ENCODE measurements at regions not wholly inside any gene's neighbourhood (a gene's known extent, or its start where the extent isn't known, plus 50 kb on each side); places are given as distances from the start of the nearest gene placed in this dataset.

DNA sequence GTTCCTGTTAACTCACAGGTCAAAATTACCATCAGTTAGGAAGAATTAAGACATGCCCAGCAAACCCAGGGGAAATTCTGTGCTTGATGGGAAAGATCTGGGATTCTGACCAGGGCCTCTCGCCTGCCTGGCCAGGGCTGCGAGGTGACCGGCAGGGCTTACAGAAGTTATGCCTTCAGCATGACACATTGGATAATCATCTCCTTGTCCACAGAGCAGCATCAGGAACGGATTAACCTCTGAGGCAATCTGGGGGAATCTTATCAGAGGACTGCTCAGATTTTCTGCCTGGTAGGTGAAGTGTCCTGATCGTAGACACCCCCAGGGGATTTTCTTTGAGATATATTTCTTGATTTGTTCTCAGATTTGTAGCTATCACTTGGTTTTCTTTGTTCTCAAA is 172.5 kb downstream of the HS3ST3A1 start:
- ATAC-seq (no peak), DNase-seq (no peak)
- TF ChIP-seq, protein P1, sequence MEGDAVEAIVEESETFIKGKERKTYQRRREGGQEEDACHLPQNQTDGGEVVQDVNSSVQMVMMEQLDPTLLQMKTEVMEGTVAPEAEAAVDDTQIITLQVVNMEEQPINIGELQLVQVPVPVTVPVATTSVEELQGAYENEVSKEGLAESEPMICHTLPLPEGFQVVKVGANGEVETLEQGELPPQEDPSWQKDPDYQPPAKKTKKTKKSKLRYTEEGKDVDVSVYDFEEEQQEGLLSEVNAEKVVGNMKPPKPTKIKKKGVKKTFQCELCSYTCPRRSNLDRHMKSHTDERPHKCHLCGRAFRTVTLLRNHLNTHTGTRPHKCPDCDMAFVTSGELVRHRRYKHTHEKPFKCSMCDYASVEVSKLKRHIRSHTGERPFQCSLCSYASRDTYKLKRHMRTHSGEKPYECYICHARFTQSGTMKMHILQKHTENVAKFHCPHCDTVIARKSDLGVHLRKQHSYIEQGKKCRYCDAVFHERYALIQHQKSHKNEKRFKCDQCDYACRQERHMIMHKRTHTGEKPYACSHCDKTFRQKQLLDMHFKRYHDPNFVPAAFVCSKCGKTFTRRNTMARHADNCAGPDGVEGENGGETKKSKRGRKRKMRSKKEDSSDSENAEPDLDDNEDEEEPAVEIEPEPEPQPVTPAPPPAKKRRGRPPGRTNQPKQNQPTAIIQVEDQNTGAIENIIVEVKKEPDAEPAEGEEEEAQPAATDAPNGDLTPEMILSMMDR (IDR thresholded peaks at IDR 0.05): no peak
- peaks cover 0 to 2% of the 10 kb centered on the region in 2 donors for H3K9me3 Mint-ChIP-seq
- 86% methylated on average over 4 of the region's 5 CpGs for WGBS (ENCODE audit: insufficient coverage)
- H3K27me3 ChIP-seq (ENCODE audit: control insufficient read depth, insufficient read depth, low read length): no peaks in the 10 kb centered on the region
- H3K4me1 Mint-ChIP-seq: no peaks in the 10 kb centered on the region
- no peak overlapping the region for H3K27ac ChIP-seq (ENCODE audit: low read length)
- no peaks in the 10 kb centered on the region for H3K9me3 ChIP-seq (ENCODE audit: control insufficient read depth, insufficient read depth, low read length)
- intact Hi-C loops (cut with micrococcal nuclease): no loop called here
- no peak overlapping the region for H3K4me3 Mint-ChIP-seq
- H3K4me1 ChIP-seq (ENCODE audit: control insufficient read depth, insufficient read depth, low read length): no peaks in the 10 kb centered on the region
- no peaks in the 10 kb centered on the region for H3K36me3 Mint-ChIP-seq
- no peaks in the 10 kb centered on the region for H3K27me3 Mint-ChIP-seq (ENCODE audit: low read depth in 2 of 2)
- H3K36me3 ChIP-seq (ENCODE audit: control insufficient read depth, insufficient read depth, low read length): no peaks in the 10 kb centered on the region
- no peak overlapping the region for H3K27ac Mint-ChIP-seq
- H3K4me3 ChIP-seq (ENCODE audit: low read length): no peak overlapping the region

DNA sequence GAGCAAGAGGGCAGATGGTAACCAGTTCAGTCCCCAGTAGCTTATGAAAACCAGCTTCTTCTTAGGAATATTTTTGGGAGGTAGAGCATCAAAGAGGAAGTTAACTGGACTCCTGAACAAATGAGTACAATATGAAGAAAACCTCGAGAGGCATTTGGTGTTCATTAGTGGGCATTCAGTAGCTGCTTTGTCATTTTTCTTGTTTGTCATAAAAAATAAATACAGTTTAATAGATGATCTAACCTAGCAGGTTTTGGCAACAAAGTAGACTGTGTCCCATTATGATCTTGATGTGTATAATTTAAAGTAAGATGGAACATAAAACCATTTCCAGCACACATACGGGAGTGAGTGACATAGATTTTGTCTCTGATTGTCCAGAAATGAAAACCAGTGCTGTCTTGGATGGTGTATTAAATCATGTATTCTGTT is 173.1 kb downstream of the HS3ST3A1 start:
- Histone ChIP-seq H3K4me3 (ENCODE audit: low read length) (no peak overlapping the region), H3K27me3 (ENCODE audit: control insufficient read depth, insufficient read depth, low read length) (no peaks in the 10 kb centered on the region), H3K9me3 (ENCODE audit: control insufficient read depth, insufficient read depth, low read length) (no peaks in the 10 kb centered on the region), H3K36me3 (ENCODE audit: control insufficient read depth, insufficient read depth, low read length) (no peaks in the 10 kb centered on the region), H3K4me1 (ENCODE audit: control insufficient read depth, insufficient read depth, low read length) (no peaks in the 10 kb centered on the region), H3K27ac (ENCODE audit: low read length) (no peak overlapping the region)
- no peaks in the 10 kb centered on the region for H3K36me3 Mint-ChIP-seq
- intact Hi-C loops (cut with micrococcal nuclease): no loop called here
- H3K4me3 Mint-ChIP-seq: no peak overlapping the region
- DNase-seq (no peak), ATAC-seq (no peak)
- H3K27me3 Mint-ChIP-seq (ENCODE audit: low read depth in 2 of 2): no peaks in the 10 kb centered on the region
- TF ChIP-seq, protein P1 (IDR thresholded peaks at IDR 0.05): no peak
- peaks cover 0 to 2% of the 10 kb centered on the region in 2 donors for H3K9me3 Mint-ChIP-seq
- H3K27ac Mint-ChIP-seq: no peak overlapping the region
- no peaks in the 10 kb centered on the region for H3K4me1 Mint-ChIP-seq
- 91% methylated on average over 2 of the region's 2 CpGs for WGBS (ENCODE audit: insufficient coverage)

DNA sequence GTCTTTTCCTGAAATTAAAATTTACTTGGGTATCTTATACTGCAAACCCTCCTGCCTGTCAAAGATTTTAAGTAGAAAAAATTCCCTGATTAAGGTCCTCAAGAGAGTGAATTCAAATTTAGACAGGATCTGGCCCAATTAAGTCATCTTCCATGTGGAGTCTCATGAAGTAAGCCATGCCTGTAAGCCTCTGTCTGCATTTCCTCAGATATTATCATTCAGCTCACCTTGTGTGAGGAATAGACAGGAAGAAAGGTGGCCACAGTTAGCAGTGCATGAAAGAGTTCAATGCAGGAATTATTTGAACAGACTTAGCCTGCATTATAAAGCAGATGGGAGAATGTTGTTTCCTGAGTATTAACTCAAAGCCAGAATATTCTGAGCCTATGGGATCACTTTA is 174.7 kb downstream of the HS3ST3A1 start:
- Mint-ChIP-seq H3K27ac (no peak overlapping the region), H3K9me3 (no peaks in the 10 kb centered on the region), H3K27me3 (ENCODE audit: low read depth in 2 of 2) (peaks cover 0 to under 1% of the 10 kb centered on the region in 2 donors), H3K4me3 (no peak overlapping the region), H3K4me1 (no peaks in the 10 kb centered on the region), H3K36me3 (no peaks in the 10 kb centered on the region)
- TF ChIP-seq, protein P1 (IDR thresholded peaks at IDR 0.05): no peak
- Histone ChIP-seq H3K27ac (ENCODE audit: low read length) (no peak overlapping the region), H3K9me3 (ENCODE audit: control insufficient read depth, insufficient read depth, low read length) (no peaks in the 10 kb centered on the region), H3K4me1 (ENCODE audit: control insufficient read depth, insufficient read depth, low read length) (no peaks in the 10 kb centered on the region), H3K4me3 (ENCODE audit: low read length) (no peak overlapping the region), H3K36me3 (ENCODE audit: control insufficient read depth, insufficient read depth, low read length) (no peaks in the 10 kb centered on the region), H3K27me3 (ENCODE audit: control insufficient read depth, insufficient read depth, low read length) (no peaks in the 10 kb centered on the region)
- intact Hi-C loops (cut with micrococcal nuclease): no loop called here
- ATAC-seq: no peak
- DNase-seq: no peak

DNA sequence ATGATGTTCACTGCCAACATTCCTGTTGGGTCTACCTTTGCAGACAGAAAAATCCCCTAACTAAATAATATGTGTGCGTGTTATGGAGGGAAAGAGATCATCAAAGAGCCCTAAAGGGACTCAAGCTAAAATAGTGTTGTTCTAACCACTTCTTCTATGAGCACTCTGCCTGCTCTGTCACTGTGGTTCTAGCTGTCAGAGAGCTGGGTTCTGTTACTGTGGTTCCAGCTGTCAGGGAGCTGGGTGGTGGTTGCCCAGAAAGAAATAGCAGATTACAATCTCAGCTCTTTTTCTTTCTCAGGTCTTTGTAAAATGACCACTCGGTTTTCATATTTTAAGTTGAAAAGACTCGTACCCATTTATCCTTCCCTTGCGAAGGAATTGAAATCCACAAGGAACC is 176.3 kb downstream of the HS3ST3A1 start:
- no peaks in the 10 kb centered on the region for H3K36me3 Mint-ChIP-seq
- Histone ChIP-seq H3K36me3 (ENCODE audit: control insufficient read depth, insufficient read depth, low read length) (no peaks in the 10 kb centered on the region), H3K27me3 (ENCODE audit: control insufficient read depth, insufficient read depth, low read length) (no peaks in the 10 kb centered on the region), H3K4me3 (ENCODE audit: low read length) (no peak overlapping the region), H3K9me3 (ENCODE audit: control insufficient read depth, insufficient read depth, low read length) (no peaks in the 10 kb centered on the region), H3K27ac (ENCODE audit: low read length) (no peak overlapping the region), H3K4me1 (ENCODE audit: control insufficient read depth, insufficient read depth, low read length) (no peaks in the 10 kb centered on the region)
- H3K4me1 Mint-ChIP-seq: no peaks in the 10 kb centered on the region
- peaks cover 0 to 7% of the 10 kb centered on the region in 2 donors for H3K27me3 Mint-ChIP-seq (ENCODE audit: low read depth in 2 of 2)
- WGBS (ENCODE audit: insufficient coverage): 37% methylated on average over 2 of the region's 4 CpGs
- ATAC-seq (no peak), DNase-seq (no peak)
- intact Hi-C loops (cut with micrococcal nuclease): no loop called here
- H3K9me3 Mint-ChIP-seq: no peaks in the 10 kb centered on the region
- H3K4me3 Mint-ChIP-seq: no peak overlapping the region
- H3K27ac Mint-ChIP-seq: no peak overlapping the region
- TF ChIP-seq, protein P1 (IDR thresholded peaks at IDR 0.05): no peak

Data from natural killer cell (primary cell).